ENCODE measurements at regions not wholly inside any gene's neighbourhood (a gene's known extent, or its start where the extent isn't known, plus 50 kb on each side); places are given as distances from the start of the nearest gene placed in this dataset.
A peak's percentile ranks its signal among the peaks of the same experiment; 100 is the strongest.

- no peak for DNase-seq
Observed at GRCh38 chr2:83516503-83516902, 942.6 kb downstream of the SUCLG1 start.

GRCh38 chr2:83487451-83487850 lies 971.6 kb downstream of the SUCLG1 start:
- DNase-seq: no peak

- peak; percentile 22 for DNase-seq
Observed at GRCh38 chr2:83481436-83481835, 977.6 kb downstream of the SUCLG1 start.

GRCh38 chr2:83478037-83478436 lies 981.0 kb downstream of the SUCLG1 start:
- no peak for DNase-seq

GRCh38 chr2:83475371-83475770 lies 983.7 kb downstream of the SUCLG1 start:
- DNase-seq: no peak

GRCh38 chr2:83471655-83472054 lies 987.4 kb downstream of the SUCLG1 start:
- DNase-seq: no peak

- DNase-seq: no peak
Observed at GRCh38 chr2:83470928-83471327, 988.2 kb downstream of the SUCLG1 start.

- DNase-seq: no peak
Observed at GRCh38 chr2:83464444-83464843, 994.6 kb downstream of the SUCLG1 start.

GRCh38 chr2:83462881-83463280 lies 996.2 kb downstream of the SUCLG1 start:
- no peak for DNase-seq

- DNase-seq: no peak
Observed at GRCh38 chr2:83461135-83461534, 997.9 kb downstream of the SUCLG1 start.

- DNase-seq: no peak
Observed at GRCh38 chr2:83459456-83459855, 999.6 kb downstream of the SUCLG1 start.

- DNase-seq: no peak
Observed at GRCh38 chr2:83435989-83436388, 1023.1 kb downstream of the SUCLG1 start.

- no peak for DNase-seq
Observed at GRCh38 chr2:83420993-83421392, 1038.1 kb downstream of the SUCLG1 start.

GRCh38 chr2:83394134-83394904 lies 1064.8 kb downstream of the SUCLG1 start:
- no peak for DNase-seq

GRCh38 chr2:83388804-83389203 lies 1070.3 kb downstream of the SUCLG1 start:
- no peak for DNase-seq

- no peak for DNase-seq
Observed at GRCh38 chr2:83386549-83386948, 1072.5 kb downstream of the SUCLG1 start.

GRCh38 chr2:83378921-83379320 lies 1080.2 kb downstream of the SUCLG1 start:
- no peak for DNase-seq

GRCh38 chr2:83376731-83377130 lies 1082.3 kb downstream of the SUCLG1 start:
- no peak for DNase-seq

- DNase-seq: no peak
Observed at GRCh38 chr2:83370419-83370762, 1088.7 kb downstream of the SUCLG1 start.

GRCh38 chr2:83369601-83370418 lies 1089.3 kb downstream of the SUCLG1 start:
- no peak for DNase-seq

- no peak for DNase-seq
Observed at GRCh38 chr2:83368916-83369315, 1090.2 kb downstream of the SUCLG1 start.

GRCh38 chr2:83368461-83368860 lies 1090.6 kb downstream of the SUCLG1 start:
- DNase-seq: no peak

- no peak for DNase-seq
Observed at GRCh38 chr2:83365476-83365875, 1093.6 kb downstream of the SUCLG1 start.

GRCh38 chr2:83364264-83364663 lies 1094.8 kb downstream of the SUCLG1 start:
- no peak for DNase-seq
